HFF-Myc (cell line): ENCODE measurements at regions not wholly inside any gene's neighbourhood (a gene's known extent, or its start where the extent isn't known, plus 50 kb on each side); places are given as distances from the start of the nearest gene placed in this dataset.
"Not testable (repeated sequence)": the region's sequence is repeated elsewhere in the genome, so short reads cannot be mapped to it uniquely, and the experiment has no call there.

Source experiments
- DNase-seq: peaks from one replicate; pipeline ENCODE4 v3.0.0-alpha.2; 2011; ENCODE audit warnings: low read depth; ENCODE audit errors: extremely low read depth
- H3K4me3 ChIP-seq: replicated peaks from 2 replicates; pipeline ENCODE4 v1.5.1; 2011; ENCODE audit warnings: low read depth, mild to moderate bottlenecking, control low read depth, low read length
- CTCF ChIP-seq: IDR thresholded peaks from 2 replicates; pipeline ENCODE4 v1.5.1; 2012; ENCODE audit warnings: mild to moderate bottlenecking, low read depth, low read length, control low read depth; ENCODE audit errors: missing control alignments

- no peak overlapping the region for H3K4me3 ChIP-seq
- no peak for TF ChIP-seq CTCF
- DNase-seq, result no peak
Observed at GRCh38 chr18:11489266-11489899, 120.0 kb upstream of the SLC35G4 start.

- DNase-seq, result no peak
- H3K4me3 ChIP-seq, result no peak overlapping the region
- TF ChIP-seq CTCF, result no peak
Observed at GRCh38 chr18:11488175-11488574, 121.2 kb upstream of the SLC35G4 start.

- TF ChIP-seq CTCF, result no peak
- no peak overlapping the region for H3K4me3 ChIP-seq
- no peak for DNase-seq
Observed at GRCh38 chr18:11487390-11487789, 122.0 kb upstream of the SLC35G4 start.

GRCh38 chr18:11482271-11482670, 127.1 kb upstream of the SLC35G4 start:
- no peak overlapping the region for H3K4me3 ChIP-seq
- no peak for TF ChIP-seq CTCF
- DNase-seq, result no peak

GRCh38 chr18:11480692-11481091, 128.7 kb upstream of the SLC35G4 start:
- TF ChIP-seq CTCF, result no peak
- H3K4me3 ChIP-seq, result no peak overlapping the region
- no peak for DNase-seq

GRCh38 chr18:11479031-11479430, 130.4 kb upstream of the SLC35G4 start:
- DNase-seq, result not testable (repeated sequence)

GRCh38 chr18:11470941-11471340, 138.5 kb upstream of the SLC35G4 start:
- no peak for TF ChIP-seq CTCF
- H3K4me3 ChIP-seq, result no peak overlapping the region
- DNase-seq, result no peak

More at GRCh38 chr18:11479031-11479430, 130.4 kb upstream of the SLC35G4 start:
- not testable (repeated sequence) for H3K4me3 ChIP-seq
